ENCODE measurements at regions not wholly inside any gene's neighbourhood (a gene's known extent, or its start where the extent isn't known, plus 50 kb on each side); places are given as distances from the start of the nearest gene placed in this dataset.

DNA sequence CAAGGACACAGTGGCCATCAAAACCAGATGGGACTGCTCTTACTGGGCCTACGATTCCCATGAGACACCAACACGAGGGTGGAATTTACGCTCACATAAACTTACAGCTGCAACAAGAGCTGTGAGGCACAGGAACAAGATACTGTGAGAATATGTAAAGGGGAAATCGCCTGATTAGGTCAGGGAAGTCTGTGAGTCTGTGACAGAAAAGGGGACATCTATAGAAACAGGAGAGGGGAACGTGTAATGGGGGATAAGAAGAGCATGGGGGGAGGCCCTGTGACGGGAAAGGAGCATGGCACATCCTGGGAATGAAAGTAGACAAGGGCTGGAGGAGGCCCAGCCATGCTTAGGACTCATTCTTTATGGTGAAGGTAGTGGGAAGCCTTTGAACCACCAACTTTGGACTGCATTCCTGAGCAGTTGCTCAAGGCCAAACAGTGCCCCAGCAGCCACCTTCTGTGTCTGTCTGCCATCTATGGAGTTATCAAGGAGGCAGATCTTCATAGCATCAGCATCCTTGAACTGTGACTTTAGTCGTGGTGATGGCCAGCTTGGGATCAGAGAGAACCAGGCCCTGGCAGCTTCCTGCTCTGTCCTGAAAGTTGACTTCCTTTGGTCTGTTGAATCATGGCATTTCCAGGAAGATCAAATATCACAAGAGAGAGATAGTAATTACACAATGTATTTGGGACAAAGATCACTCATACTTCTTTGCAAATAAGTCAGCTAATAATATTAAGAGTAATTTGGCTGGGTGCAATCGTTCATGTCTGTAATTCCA lies 87.9 kb upstream of the FAM169A start:
- no peaks in the 10 kb centered on the region for H3K36me3 ChIP-seq
- no peak overlapping the region for H3K27ac ChIP-seq
- H3K4me1 ChIP-seq: peaks cover 0 to 11% (median 0%) of the 10 kb centered on the region in 4 donors
- H3K9me3 ChIP-seq: no peaks in the 10 kb centered on the region
- no peak overlapping the region for H3K4me3 ChIP-seq
- H3K27me3 ChIP-seq: no peaks in the 10 kb centered on the region
- TF ChIP-seq, protein P1, sequence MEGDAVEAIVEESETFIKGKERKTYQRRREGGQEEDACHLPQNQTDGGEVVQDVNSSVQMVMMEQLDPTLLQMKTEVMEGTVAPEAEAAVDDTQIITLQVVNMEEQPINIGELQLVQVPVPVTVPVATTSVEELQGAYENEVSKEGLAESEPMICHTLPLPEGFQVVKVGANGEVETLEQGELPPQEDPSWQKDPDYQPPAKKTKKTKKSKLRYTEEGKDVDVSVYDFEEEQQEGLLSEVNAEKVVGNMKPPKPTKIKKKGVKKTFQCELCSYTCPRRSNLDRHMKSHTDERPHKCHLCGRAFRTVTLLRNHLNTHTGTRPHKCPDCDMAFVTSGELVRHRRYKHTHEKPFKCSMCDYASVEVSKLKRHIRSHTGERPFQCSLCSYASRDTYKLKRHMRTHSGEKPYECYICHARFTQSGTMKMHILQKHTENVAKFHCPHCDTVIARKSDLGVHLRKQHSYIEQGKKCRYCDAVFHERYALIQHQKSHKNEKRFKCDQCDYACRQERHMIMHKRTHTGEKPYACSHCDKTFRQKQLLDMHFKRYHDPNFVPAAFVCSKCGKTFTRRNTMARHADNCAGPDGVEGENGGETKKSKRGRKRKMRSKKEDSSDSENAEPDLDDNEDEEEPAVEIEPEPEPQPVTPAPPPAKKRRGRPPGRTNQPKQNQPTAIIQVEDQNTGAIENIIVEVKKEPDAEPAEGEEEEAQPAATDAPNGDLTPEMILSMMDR (IDR thresholded peaks at IDR 0.05): no peak
- DNase-seq: no peak
- intact Hi-C loops (cut with DNase I; ENCODE audit: low total_unique reads): no loop called here

DNA sequence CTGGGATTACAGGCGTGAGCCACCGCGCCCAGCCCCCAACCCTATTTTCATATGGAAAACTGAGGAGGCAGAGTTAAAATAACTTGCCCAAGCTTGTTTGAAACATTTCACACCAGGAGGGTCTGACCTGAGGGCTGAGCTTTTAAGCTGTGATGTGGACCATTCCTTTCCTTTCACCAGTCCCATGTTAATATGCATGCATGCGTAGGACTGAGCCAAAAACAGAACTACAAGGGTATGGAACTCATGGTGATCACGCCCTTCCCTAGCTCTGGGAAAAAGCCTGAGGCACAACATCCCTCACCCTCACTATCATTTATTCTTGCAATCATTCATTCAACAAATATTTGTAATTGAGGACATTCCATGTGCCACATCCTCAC lies 87.4 kb upstream of the FAM169A start:
- Histone ChIP-seq H3K4me1 (peaks cover 0 to 17% (median 0%) of the 10 kb centered on the region in 4 donors), H3K4me3 (no peak overlapping the region), H3K27ac (no peak overlapping the region), H3K9me3 (no peaks in the 10 kb centered on the region), H3K36me3 (no peaks in the 10 kb centered on the region), H3K27me3 (no peaks in the 10 kb centered on the region)
- DNase-seq: no peak
- intact Hi-C loops (cut with DNase I; ENCODE audit: low total_unique reads): no loop called here
- TF ChIP-seq, protein P1 (IDR thresholded peaks at IDR 0.05): no peak

DNA sequence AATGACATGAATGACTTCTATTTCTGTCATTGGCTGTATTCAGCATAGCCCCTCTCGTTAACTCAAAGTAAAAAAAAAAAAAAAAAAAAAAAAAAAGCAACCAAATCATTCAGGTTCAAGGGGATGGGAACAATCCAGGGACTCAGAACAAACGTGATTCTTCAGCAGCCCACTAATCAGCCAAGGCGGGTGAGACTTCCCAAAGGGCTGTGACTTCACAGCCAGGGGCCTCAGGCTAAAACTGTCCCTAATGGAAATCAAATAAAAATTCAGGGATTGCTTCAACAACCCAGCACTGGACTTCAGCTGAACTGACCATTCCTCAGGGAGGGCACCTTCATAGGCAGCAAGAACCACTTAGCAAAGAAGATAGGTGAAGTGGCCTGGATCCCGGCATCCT lies 86.2 kb upstream of the FAM169A start:
- intact Hi-C loops (cut with DNase I; ENCODE audit: low total_unique reads): no loop called here
- Histone ChIP-seq H3K27me3 (no peaks in the 10 kb centered on the region), H3K4me1 (peaks cover 0 to 26% (median 0%) of the 10 kb centered on the region in 4 donors), H3K9me3 (no peaks in the 10 kb centered on the region), H3K4me3 (no peak overlapping the region), H3K27ac (no peak overlapping the region), H3K36me3 (no peaks in the 10 kb centered on the region)
- TF ChIP-seq, protein P1 (IDR thresholded peaks at IDR 0.05): no peak
- no peak for DNase-seq

DNA sequence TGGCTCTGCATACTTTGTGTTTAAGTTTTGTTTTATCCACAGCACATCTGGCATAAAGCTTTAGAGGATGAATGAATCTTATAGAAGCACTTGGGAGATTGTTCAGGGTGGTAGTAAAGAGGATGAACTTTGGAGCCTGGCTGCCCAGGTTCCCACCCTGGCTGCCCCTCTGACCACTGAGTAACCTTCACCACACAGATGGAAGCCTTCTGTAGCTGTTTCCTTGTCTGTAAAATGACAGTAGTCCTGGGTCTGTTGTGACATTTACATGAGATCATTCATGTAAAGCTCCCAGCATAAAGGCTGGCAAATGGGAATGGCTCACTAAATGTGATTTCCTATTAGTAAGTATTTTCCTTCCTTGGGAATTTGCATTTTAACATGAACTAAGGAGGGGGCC lies 85.7 kb upstream of the FAM169A start:
- TF ChIP-seq, protein P1 (IDR thresholded peaks at IDR 0.05): no peak

DNA sequence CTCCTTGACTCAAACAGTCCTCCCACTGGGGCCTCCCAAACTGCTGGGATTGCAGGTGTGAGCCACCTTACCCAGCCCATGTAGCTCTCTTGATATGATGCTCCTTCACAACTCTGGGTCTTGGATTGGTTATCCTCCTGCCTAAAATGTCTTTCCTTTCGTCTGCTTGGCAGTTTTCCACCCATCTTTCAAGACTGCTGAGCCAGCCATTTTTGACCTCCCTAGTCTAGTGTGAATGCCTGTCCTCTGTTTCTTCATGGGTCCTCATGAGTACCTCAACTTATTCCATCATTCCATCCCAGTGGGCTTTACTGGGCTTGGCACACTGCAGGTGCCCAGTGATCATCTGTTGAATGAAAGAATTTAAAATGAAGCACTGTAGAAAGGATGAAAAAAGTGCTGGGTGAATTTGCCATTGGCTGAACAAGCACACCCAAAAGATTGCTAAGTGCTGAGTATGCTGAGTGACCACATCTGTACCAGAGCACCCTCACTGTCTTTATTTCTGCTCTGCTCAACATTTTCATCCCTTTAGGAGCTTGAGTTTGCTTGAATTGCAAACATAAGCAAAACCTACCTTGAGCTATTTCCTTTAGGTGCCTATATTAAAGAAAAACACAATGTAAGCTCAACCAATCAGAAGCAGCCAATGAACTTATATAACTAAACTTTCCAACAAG lies 84.8 kb upstream of the FAM169A start:
- H3K4me3 ChIP-seq: no peak overlapping the region
- no peaks in the 10 kb centered on the region for H3K36me3 ChIP-seq
- H3K27me3 ChIP-seq: no peaks in the 10 kb centered on the region
- H3K9me3 ChIP-seq: no peaks in the 10 kb centered on the region
- H3K27ac ChIP-seq: no peak overlapping the region
- intact Hi-C loops (cut with DNase I; ENCODE audit: low total_unique reads): no loop called here
- H3K4me1 ChIP-seq: peaks cover 0 to 26% (median 0%) of the 10 kb centered on the region in 4 donors
- no peak for DNase-seq
- TF ChIP-seq, protein P1 (IDR thresholded peaks at IDR 0.05): no peak

More for the DNA sequence above, 85.7 kb upstream of the FAM169A start:
- Histone ChIP-seq H3K27me3 (no peaks in the 10 kb centered on the region), H3K4me1 (peaks cover 0 to 26% (median 0%) of the 10 kb centered on the region in 4 donors), H3K4me3 (no peak overlapping the region), H3K9me3 (no peaks in the 10 kb centered on the region), H3K27ac (no peak overlapping the region), H3K36me3 (no peaks in the 10 kb centered on the region)
- intact Hi-C loops (cut with DNase I; ENCODE audit: low total_unique reads): no loop called here
- DNase-seq: no peak

Data from tibial artery (tissue), 4 donors.